ENCODE measurements at regions not wholly inside any gene's neighbourhood (a gene's known extent, or its start where the extent isn't known, plus 50 kb on each side); places are given as distances from the start of the nearest gene placed in this dataset.

DNA sequence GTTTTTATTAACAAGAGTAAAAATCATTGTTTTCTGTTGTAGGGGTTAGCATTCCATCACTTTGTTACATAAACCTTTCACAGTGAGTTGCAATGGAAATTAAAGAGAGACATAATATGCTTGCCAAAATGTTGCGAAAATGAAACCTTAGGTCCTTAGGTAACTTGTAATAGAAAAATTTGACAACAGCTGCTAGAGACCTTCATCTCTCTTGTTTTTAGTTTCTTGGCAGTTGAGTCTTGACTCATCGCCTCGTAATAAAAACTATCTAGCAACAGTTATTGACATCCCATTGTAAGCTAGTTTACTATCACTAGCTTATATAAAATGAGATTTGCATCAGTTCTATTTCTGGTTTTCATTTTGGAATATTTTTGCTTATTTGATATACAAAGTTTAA, 179.0 kb upstream of the MMS22L start:
- no peak overlapping the region for H3K4me3 Mint-ChIP-seq
- ChIA-PET CTCF (no interaction called here), POLR2A (no interaction called here)
- H3K4me1 ChIP-seq (ENCODE audit: control insufficient read depth in 2 of 2, insufficient read depth in 2 of 2, low read length in 2 of 2), result no peaks in the 10 kb centered on the region
- no peak overlapping the region for H3K4me2 ChIP-seq (replicated peaks; ENCODE audit: low read depth, low read length, poor library complexity, severe bottlenecking)
- no peaks in the 10 kb centered on the region for H3K9me3 ChIP-seq (ENCODE audit: control extremely low read depth in 1 of 3, control insufficient read depth in 2 of 3, insufficient read depth in 1 of 3, low read length in 2 of 3)
- H3K9ac ChIP-seq (ENCODE audit: low read length), result no peak overlapping the region
- H2AFZ ChIP-seq (ENCODE audit: insufficient read depth, low read depth, low read length, poor library complexity, severe bottlenecking), result no peak overlapping the region
- H3K27me3 Mint-ChIP-seq, result peaks cover 8% of the 10 kb centered on the region
- no peak overlapping the region for H3K27ac Mint-ChIP-seq
- no peaks in the 10 kb centered on the region for H4K20me1 ChIP-seq (ENCODE audit: control insufficient read depth, insufficient read depth, low read length, poor library complexity, severe bottlenecking)
- WGBS (ENCODE audit: insufficient coverage), result no CpG with 5 or more reads among the region's 3 CpGs
- no peaks in the 10 kb centered on the region for H3K27me3 ChIP-seq (replicated peaks in 1 of 4; ENCODE audit: control extremely low read depth in 1 of 4, control insufficient read depth in 3 of 4, insufficient read depth in 4 of 4, low read length in 3 of 4)
- no peak overlapping the region for H3K27ac ChIP-seq (ENCODE audit: low read length in 2 of 2)
- no peaks in the 10 kb centered on the region for H3K79me2 ChIP-seq (ENCODE audit: control insufficient read depth, insufficient read depth, low read length)
- ATAC-seq (ENCODE audit: low read depth) (no peak), DNase-seq (no peak)
- H3K4me3 ChIP-seq (ENCODE audit: control extremely low read depth in 1 of 5, extremely low read depth in 1 of 5, insufficient read depth in 1 of 5, low read depth in 2 of 5, low read length in 4 of 5), result no peak overlapping the region
- intact Hi-C loops (cut with micrococcal nuclease), result no loop called here
- no peaks in the 10 kb centered on the region for H3K36me3 ChIP-seq (replicated peaks in 1 of 2; ENCODE audit: control extremely low read depth in 1 of 2, control insufficient read depth in 1 of 2, extremely low read depth in 1 of 2, insufficient read depth in 2 of 2, low read length in 1 of 2)
- no peak for TF ChIP-seq EZH2 (IDR thresholded peaks at IDR 0.05; ENCODE audit: borderline replicate concordance, insufficient read depth, low read depth, low read length, poor library complexity, severe bottlenecking)
- TF ChIP-seq, protein P1, sequence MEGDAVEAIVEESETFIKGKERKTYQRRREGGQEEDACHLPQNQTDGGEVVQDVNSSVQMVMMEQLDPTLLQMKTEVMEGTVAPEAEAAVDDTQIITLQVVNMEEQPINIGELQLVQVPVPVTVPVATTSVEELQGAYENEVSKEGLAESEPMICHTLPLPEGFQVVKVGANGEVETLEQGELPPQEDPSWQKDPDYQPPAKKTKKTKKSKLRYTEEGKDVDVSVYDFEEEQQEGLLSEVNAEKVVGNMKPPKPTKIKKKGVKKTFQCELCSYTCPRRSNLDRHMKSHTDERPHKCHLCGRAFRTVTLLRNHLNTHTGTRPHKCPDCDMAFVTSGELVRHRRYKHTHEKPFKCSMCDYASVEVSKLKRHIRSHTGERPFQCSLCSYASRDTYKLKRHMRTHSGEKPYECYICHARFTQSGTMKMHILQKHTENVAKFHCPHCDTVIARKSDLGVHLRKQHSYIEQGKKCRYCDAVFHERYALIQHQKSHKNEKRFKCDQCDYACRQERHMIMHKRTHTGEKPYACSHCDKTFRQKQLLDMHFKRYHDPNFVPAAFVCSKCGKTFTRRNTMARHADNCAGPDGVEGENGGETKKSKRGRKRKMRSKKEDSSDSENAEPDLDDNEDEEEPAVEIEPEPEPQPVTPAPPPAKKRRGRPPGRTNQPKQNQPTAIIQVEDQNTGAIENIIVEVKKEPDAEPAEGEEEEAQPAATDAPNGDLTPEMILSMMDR (IDR thresholded peaks at IDR 0.05), result no peak
- no peaks in the 10 kb centered on the region for H3K4me1 Mint-ChIP-seq
- no peaks in the 10 kb centered on the region for H3K9me3 Mint-ChIP-seq (ENCODE audit: insufficient read depth)

DNA sequence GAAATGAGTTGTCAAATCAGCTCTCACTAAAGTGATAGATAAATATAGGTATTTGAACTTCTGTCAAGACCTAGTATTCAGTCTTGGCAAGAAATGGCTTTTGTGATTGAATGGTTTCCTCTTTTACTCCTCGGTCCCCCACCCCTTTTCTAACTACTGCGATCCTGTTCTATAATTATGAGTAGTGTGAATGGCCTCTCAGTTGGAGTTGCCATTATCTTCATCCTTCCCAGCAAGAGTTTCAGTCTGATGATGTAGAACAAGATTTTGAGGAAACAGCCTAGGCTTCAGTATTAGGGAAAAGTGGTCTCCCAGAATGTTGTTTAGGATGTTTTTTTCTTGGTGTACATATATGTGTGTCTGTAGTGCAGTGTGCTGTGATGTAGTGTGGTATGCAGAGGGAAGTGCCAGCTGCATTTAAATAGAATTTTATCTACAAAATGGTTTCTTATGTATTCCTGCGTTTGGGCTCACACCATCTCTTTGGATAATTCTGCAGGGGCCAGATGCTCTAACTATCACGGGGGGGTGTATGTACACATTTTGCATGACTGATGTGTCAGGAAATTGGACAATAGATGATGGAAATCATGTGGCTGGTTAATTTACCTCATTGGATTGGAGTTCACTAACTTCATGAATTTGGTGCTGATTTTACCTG, 180.1 kb upstream of the MMS22L start:
- no peak for DNase-seq
- ChIA-PET CTCF (no interaction called here), POLR2A (no interaction called here)
- Histone ChIP-seq H3K36me3 (replicated peaks in 1 of 2; ENCODE audit: control extremely low read depth in 1 of 2, control insufficient read depth in 1 of 2, extremely low read depth in 1 of 2, insufficient read depth in 2 of 2, low read length in 1 of 2) (no peaks in the 10 kb centered on the region), H2AFZ (ENCODE audit: insufficient read depth, low read depth, low read length, poor library complexity, severe bottlenecking) (no peak overlapping the region), H3K79me2 (ENCODE audit: control insufficient read depth, insufficient read depth, low read length) (no peaks in the 10 kb centered on the region), H3K27me3 (replicated peaks in 1 of 4; ENCODE audit: control extremely low read depth in 1 of 4, control insufficient read depth in 3 of 4, insufficient read depth in 4 of 4, low read length in 3 of 4) (no peaks in the 10 kb centered on the region), H3K9me3 (ENCODE audit: control extremely low read depth in 1 of 3, control insufficient read depth in 2 of 3, insufficient read depth in 1 of 3, low read length in 2 of 3) (no peaks in the 10 kb centered on the region), H4K20me1 (ENCODE audit: control insufficient read depth, insufficient read depth, low read length, poor library complexity, severe bottlenecking) (no peaks in the 10 kb centered on the region), H3K4me2 (replicated peaks; ENCODE audit: low read depth, low read length, poor library complexity, severe bottlenecking) (no peak overlapping the region), H3K9ac (ENCODE audit: low read length) (no peak overlapping the region), H3K4me1 (ENCODE audit: control insufficient read depth in 2 of 2, insufficient read depth in 2 of 2, low read length in 2 of 2) (no peaks in the 10 kb centered on the region), H3K27ac (ENCODE audit: low read length in 2 of 2) (no peak overlapping the region), H3K4me3 (ENCODE audit: control extremely low read depth in 1 of 5, extremely low read depth in 1 of 5, insufficient read depth in 1 of 5, low read depth in 2 of 5, low read length in 4 of 5) (no peak overlapping the region)
- no peak for TF ChIP-seq EZH2 (IDR thresholded peaks at IDR 0.05; ENCODE audit: borderline replicate concordance, insufficient read depth, low read depth, low read length, poor library complexity, severe bottlenecking)
- TF ChIP-seq, protein P1 (IDR thresholded peaks at IDR 0.05), result no peak
- 67% methylated on average over 1 of the region's 4 CpGs for WGBS (ENCODE audit: insufficient coverage)
- H3K4me3 Mint-ChIP-seq, result no peak overlapping the region
- peaks cover 8% of the 10 kb centered on the region for H3K27me3 Mint-ChIP-seq
- H3K4me1 Mint-ChIP-seq, result no peaks in the 10 kb centered on the region
- intact Hi-C loops (cut with micrococcal nuclease), result no loop called here
- no peak for ATAC-seq (ENCODE audit: low read depth)
- no peak overlapping the region for H3K27ac Mint-ChIP-seq
- H3K9me3 Mint-ChIP-seq (ENCODE audit: insufficient read depth), result no peaks in the 10 kb centered on the region

Data from B cell (primary cell).